ENCODE measurements at regions not wholly inside any gene's neighbourhood (a gene's known extent, or its start where the extent isn't known, plus 50 kb on each side); places are given as distances from the start of the nearest gene placed in this dataset.

DNA sequence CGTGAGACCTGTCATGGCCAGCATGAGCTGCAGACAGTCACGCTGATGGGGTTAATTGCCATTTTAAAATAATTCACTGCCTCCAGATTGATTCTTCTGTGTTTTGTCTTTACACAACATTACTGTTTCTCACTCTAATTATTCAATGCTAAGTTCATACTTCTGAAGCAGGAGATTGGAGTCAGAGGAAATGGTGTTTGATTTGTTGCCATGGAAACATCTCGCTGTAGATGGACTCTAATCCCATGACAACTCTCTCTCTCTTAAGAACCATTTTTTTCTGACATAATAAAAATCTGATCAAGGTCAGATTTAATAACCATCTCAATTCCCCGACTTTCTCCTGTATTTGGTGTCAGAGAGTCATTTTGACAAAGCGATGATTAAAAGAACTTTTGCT lies 209.0 kb downstream of the IDS start:
- no peaks in the 10 kb centered on the region for H3K9me3 ChIP-seq (ENCODE audit: low read depth, low read length)

DNA sequence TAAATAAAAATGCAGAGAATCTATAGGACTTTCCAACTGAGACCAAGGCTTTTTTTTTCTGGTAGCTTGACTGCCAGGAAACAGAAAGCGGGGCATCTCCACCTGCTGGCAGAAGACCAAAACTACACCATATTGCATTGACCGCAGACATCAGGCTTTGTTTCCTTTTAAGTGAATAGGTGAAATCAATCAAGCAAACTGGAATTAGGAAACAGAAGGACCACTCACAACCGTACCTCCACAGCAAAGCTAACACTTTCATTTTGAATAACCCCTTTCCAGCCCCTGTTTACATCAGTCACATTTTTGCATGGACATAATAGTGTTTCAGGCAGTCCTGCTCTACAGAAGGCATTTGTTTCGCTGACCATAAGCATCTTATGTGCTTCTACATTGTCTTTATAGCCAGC lies 218.2 kb downstream of the IDS start:
- DNase-seq (ENCODE audit: low read depth, low spot score) = peak; percentile 6
- H3K9ac ChIP-seq (ENCODE audit: insufficient read length) = no peak overlapping the region
- TF ChIP-seq POLR2AphosphoS5 (IDR thresholded peaks at IDR 0.05; ENCODE audit: borderline replicate concordance, low read depth, low read length) (no peak), EZH2 (IDR thresholded peaks at IDR 0.05) (no peak), FOXP2 (optimal IDR thresholded peaks at IDR 0.05; ENCODE audit: control extremely low read depth, extremely low read length, insufficient read depth) (no peak)
- no peak overlapping the region for H3K27ac ChIP-seq
- H3K4me3 ChIP-seq = no peak overlapping the region
- H3K36me3 ChIP-seq (ENCODE audit: insufficient read depth, low read length) = no peaks in the 10 kb centered on the region
- H3K9me3 ChIP-seq (ENCODE audit: low read depth, low read length) = no peaks in the 10 kb centered on the region

More for the DNA sequence above, 209.0 kb downstream of the IDS start:
- H3K36me3 ChIP-seq (ENCODE audit: insufficient read depth, low read length) = no peaks in the 10 kb centered on the region
- no peak for DNase-seq (ENCODE audit: low read depth, low spot score)
- no peak overlapping the region for H3K4me3 ChIP-seq
- H3K27ac ChIP-seq = no peak overlapping the region
- no peak for TF ChIP-seq EZH2 (IDR thresholded peaks at IDR 0.05)
- no peak for TF ChIP-seq POLR2AphosphoS5 (IDR thresholded peaks at IDR 0.05; ENCODE audit: borderline replicate concordance, low read depth, low read length)
- no peak for TF ChIP-seq FOXP2 (optimal IDR thresholded peaks at IDR 0.05; ENCODE audit: control extremely low read depth, extremely low read length, insufficient read depth)
- H3K9ac ChIP-seq (ENCODE audit: insufficient read length) = no peak overlapping the region

DNA sequence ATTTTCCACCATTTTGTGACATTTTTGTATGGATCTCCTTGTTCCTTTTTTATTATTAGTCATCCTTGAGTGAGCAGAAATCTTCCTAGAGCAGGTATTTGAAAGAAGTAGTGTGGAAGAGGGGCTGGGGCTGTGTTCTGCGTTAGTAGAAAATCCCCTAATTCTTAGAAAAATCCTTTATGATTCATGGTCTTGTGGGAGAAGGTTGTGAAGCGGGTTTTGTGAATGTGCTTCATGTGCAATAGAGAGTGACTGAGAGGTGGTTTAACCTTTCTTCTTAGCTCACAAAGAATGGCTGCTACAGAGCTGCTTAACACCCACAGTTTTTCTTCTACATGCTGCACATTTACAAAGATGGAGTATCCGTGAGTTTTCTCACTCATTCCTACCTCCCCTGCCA lies 220.5 kb downstream of the IDS start:
- TF ChIP-seq FOXP2 (optimal IDR thresholded peaks at IDR 0.05; ENCODE audit: control extremely low read depth, extremely low read length, insufficient read depth) = no peak
- no peak for TF ChIP-seq POLR2AphosphoS5 (IDR thresholded peaks at IDR 0.05; ENCODE audit: borderline replicate concordance, low read depth, low read length)
- TF ChIP-seq EZH2 (IDR thresholded peaks at IDR 0.05) = no peak
- no peak for DNase-seq (ENCODE audit: low read depth, low spot score)
- Histone ChIP-seq H3K36me3 (ENCODE audit: insufficient read depth, low read length) (no peaks in the 10 kb centered on the region), H3K9me3 (ENCODE audit: low read depth, low read length) (no peaks in the 10 kb centered on the region), H3K9ac (ENCODE audit: insufficient read length) (no peak overlapping the region), H3K27ac (no peak overlapping the region), H3K4me3 (no peak overlapping the region)

DNA sequence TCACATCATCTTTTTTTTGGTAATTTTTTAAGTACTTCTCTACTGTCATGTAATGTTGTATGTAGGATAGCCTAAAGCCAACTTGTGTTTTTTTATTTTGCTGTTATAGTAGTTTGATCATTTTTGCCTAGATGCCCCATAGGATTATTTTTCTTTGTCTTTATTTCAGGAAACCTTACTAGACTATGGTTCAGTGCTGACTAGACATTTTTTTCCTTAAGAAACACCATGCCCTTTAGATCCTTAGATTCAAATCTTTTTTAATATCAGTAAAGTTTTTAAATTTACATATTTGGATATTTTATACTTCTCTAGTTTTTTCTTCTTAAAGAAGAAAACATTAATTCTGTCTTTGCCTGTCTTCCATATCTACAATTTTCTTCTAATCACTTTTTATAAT lies 221.3 kb downstream of the IDS start:
- Histone ChIP-seq H3K9ac (ENCODE audit: insufficient read length) (no peak overlapping the region), H3K36me3 (ENCODE audit: insufficient read depth, low read length) (no peaks in the 10 kb centered on the region), H3K9me3 (ENCODE audit: low read depth, low read length) (no peaks in the 10 kb centered on the region), H3K4me3 (no peak overlapping the region), H3K27ac (no peak overlapping the region)
- no peak for TF ChIP-seq EZH2 (IDR thresholded peaks at IDR 0.05)
- DNase-seq (ENCODE audit: low read depth, low spot score) = no peak

DNA sequence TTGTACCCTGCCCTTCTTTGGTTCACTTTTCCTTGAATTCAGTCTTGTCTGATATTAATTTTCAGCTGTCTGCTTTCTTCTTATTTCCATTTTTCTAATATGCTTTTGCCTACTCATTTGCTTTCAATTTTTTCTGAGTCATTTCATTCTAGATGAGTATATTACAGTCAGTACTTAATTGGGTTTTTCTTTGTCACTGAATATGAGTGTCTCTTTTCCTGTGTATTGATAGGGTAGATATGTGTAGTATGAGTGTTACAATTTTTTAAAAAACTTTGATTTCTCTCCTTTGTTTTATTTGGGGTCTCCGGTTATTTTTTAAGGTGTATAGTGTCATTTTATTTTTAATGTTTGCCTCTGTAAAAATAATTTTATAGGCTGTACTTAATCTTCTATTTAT lies 222.2 kb downstream of the IDS start:
- no peaks in the 10 kb centered on the region for H3K36me3 ChIP-seq (ENCODE audit: insufficient read depth, low read length)
- no peaks in the 10 kb centered on the region for H3K9me3 ChIP-seq (ENCODE audit: low read depth, low read length)
- no peak overlapping the region for H3K9ac ChIP-seq (ENCODE audit: insufficient read length)
- H3K27ac ChIP-seq = no peak overlapping the region
- DNase-seq (ENCODE audit: low read depth, low spot score) = no peak
- no peak overlapping the region for H3K4me3 ChIP-seq
- TF ChIP-seq FOXP2 (optimal IDR thresholded peaks at IDR 0.05; ENCODE audit: control extremely low read depth, extremely low read length, insufficient read depth) (no peak), POLR2AphosphoS5 (IDR thresholded peaks at IDR 0.05; ENCODE audit: borderline replicate concordance, low read depth, low read length) (no peak), EZH2 (IDR thresholded peaks at IDR 0.05) (no peak)

DNA sequence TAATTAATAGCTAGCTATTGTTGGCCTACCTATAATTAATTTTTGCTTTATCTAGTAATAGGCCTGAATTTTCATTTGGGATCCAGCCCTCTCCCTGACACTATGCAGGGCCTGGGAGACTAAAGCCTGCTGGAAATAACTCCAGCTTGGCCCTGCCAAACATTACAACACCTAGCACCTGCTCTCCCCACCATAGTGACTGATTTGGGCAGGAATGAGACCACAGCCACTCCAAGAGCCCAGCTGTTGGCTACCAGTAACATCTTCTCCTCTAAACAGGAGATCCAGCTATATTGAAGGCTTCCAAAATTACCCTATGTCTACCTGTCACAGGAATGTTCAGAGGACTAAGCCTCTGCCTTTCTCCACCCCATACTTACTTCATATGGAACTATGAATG lies 225.1 kb downstream of the IDS start:
- no peak for DNase-seq (ENCODE audit: low read depth, low spot score)
- TF ChIP-seq EZH2 (IDR thresholded peaks at IDR 0.05) (no peak), FOXP2 (optimal IDR thresholded peaks at IDR 0.05; ENCODE audit: control extremely low read depth, extremely low read length, insufficient read depth) (no peak)
- Histone ChIP-seq H3K9me3 (ENCODE audit: low read depth, low read length) (no peaks in the 10 kb centered on the region), H3K27ac (no peak overlapping the region), H3K36me3 (ENCODE audit: insufficient read depth, low read length) (no peaks in the 10 kb centered on the region), H3K4me3 (no peak overlapping the region), H3K9ac (ENCODE audit: insufficient read length) (no peak overlapping the region)

DNA sequence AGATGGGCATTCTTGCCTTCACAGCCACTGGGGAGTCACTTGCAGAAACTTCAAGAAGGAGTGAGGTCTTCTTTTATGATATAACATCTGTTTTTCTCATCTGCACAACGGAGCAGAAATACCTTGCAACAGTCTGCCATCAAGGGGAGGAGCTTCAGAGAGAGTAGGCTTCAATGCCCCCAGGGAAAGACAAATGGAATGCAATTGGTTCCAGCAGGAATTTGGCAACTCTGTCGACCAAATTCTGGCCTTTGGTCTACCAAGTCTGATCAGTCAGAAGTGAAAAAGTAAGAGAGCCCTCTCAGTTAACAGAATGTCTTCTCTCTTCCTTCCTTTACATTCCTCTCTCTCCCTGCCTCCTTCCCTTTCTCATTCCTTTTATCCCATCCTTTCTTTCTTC lies 229.3 kb downstream of the IDS start:
- no peaks in the 10 kb centered on the region for H3K36me3 ChIP-seq (ENCODE audit: insufficient read depth, low read length)
- TF ChIP-seq EZH2 (IDR thresholded peaks at IDR 0.05) = no peak
- no peak for TF ChIP-seq POLR2AphosphoS5 (IDR thresholded peaks at IDR 0.05; ENCODE audit: borderline replicate concordance, low read depth, low read length)
- TF ChIP-seq FOXP2 (optimal IDR thresholded peaks at IDR 0.05; ENCODE audit: control extremely low read depth, extremely low read length, insufficient read depth) = no peak
- no peaks in the 10 kb centered on the region for H3K9me3 ChIP-seq (ENCODE audit: low read depth, low read length)
- H3K27ac ChIP-seq = no peak overlapping the region
- no peak overlapping the region for H3K9ac ChIP-seq (ENCODE audit: insufficient read length)
- DNase-seq (ENCODE audit: low read depth, low spot score) = no peak
- H3K4me3 ChIP-seq = no peak overlapping the region

DNA sequence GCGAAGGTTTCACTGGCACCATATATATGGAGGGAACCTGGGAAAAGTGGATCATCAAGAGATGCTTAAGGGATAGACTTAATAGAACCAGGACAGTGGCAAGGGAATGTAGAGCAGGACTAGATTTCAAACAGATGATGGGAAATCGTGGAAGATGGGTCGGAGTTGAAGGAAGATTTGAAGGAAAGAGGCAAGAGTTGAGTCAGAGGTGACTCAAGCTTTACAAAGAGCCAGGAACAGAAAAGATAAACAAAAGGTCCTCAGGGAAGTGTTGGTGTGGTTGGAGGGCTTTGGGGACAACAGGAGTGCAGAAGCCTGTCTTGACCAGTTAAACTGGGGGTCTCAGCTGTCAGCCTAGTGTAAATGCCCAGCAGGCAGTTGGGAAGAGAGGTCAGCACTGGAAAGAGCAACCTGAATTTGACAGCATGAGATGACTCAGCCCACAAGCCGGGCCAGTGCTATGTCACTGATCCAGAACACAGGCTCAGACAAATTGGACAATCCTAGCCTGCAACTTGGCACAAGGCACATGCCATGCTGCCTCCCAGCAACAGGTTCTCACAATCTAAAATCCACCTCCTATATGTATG lies 230.5 kb downstream of the IDS start:
- Histone ChIP-seq H3K9me3 (ENCODE audit: low read depth, low read length) (no peaks in the 10 kb centered on the region), H3K36me3 (ENCODE audit: insufficient read depth, low read length) (no peaks in the 10 kb centered on the region), H3K4me3 (no peak overlapping the region), H3K27ac (no peak overlapping the region), H3K9ac (ENCODE audit: insufficient read length) (no peak overlapping the region)
- TF ChIP-seq POLR2AphosphoS5 (IDR thresholded peaks at IDR 0.05; ENCODE audit: borderline replicate concordance, low read depth, low read length) (no peak), FOXP2 (optimal IDR thresholded peaks at IDR 0.05; ENCODE audit: control extremely low read depth, extremely low read length, insufficient read depth) (no peak), EZH2 (IDR thresholded peaks at IDR 0.05) (no peak)
- DNase-seq (ENCODE audit: low read depth, low spot score) = no peak

DNA sequence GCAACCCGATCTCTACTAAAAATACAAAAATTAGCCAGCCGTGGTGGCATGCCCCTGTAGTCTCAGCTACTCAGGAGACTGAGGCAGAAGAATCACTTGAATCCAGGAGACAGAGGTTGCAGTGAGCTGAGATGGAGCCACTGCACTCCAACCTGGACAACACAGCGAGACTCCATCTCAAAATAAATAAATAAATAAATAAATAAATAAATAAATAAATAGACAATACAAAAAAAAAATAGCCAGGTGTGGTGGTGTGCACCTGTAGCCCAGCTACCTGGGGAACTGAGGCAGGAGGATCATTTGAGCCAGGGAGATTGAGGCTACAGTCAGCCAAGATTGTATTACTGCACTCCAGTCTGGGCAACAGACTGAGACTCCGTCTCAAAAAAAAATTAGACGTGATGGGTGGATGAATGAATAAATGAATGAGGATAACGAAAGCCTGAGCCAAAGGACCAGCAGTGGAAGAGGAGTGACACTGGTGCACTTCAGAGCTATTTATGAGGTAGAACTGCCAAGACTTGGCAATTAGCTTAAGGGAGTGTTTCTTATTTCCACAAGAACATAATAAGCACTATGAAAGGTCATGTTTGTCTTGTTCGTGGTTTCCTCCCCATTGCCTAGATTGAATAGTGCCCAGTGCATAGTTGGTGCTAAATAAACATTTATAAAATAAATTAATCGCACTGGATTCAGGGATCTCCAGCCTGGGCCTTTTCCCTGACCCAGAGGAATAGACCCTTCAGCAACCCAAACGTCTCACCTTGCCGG lies 232.2 kb downstream of the IDS start:
- TF ChIP-seq POLR2AphosphoS5 (IDR thresholded peaks at IDR 0.05; ENCODE audit: borderline replicate concordance, low read depth, low read length) (no peak), EZH2 (IDR thresholded peaks at IDR 0.05) (no peak), FOXP2 (optimal IDR thresholded peaks at IDR 0.05; ENCODE audit: control extremely low read depth, extremely low read length, insufficient read depth) (no peak)
- DNase-seq (ENCODE audit: low read depth, low spot score) = no peak
- no peak overlapping the region for H3K9ac ChIP-seq (ENCODE audit: insufficient read length)

More for the DNA sequence above, 232.2 kb downstream of the IDS start:
- H3K27ac ChIP-seq = no peak overlapping the region
- no peaks in the 10 kb centered on the region for H3K36me3 ChIP-seq (ENCODE audit: insufficient read depth, low read length)
- no peaks in the 10 kb centered on the region for H3K9me3 ChIP-seq (ENCODE audit: low read depth, low read length)
- H3K4me3 ChIP-seq = no peak overlapping the region

All from SK-N-MC (cell line).